Astrocyte (in vitro differentiated cells and primary cell): ENCODE measurements at regions not wholly inside any gene's neighbourhood (a gene's known extent, or its start where the extent isn't known, plus 50 kb on each side); places are given as distances from the start of the nearest gene placed in this dataset.

Experiments used
- DNase-seq: peaks from one replicate; pipeline ENCODE4 v3.0.0-alpha.2; 2010; ENCODE audit warnings: low read depth
- FAIRE-seq: peaks from 2 replicates; lab custom pipeline; 2011; peaks lifted over from hg19 to GRCh38; lab: Jason Lieb, UNC
- H2AFZ ChIP-seq: 2 replicates; pipeline ENCODE4 v1.6.0; 2012; ENCODE audit warnings: low read depth, low read length, inconsistent platforms
- H3K27ac ChIP-seq: 2 replicates; pipeline ENCODE4 v1.5.1; 2011; ENCODE audit warnings: low read depth, low read length, inconsistent platforms
- H3K27me3 ChIP-seq: 2 replicates; pipeline ENCODE4 v1.6.0; 2011; ENCODE audit warnings: low read length, inconsistent platforms; ENCODE audit not compliant: insufficient read depth
- H3K36me3 ChIP-seq: 2 replicates; pipeline ENCODE4 v1.5.1; 2011; ENCODE audit warnings: low read length, inconsistent platforms; ENCODE audit not compliant: insufficient read depth
- H3K4me1 ChIP-seq: 2 replicates; pipeline ENCODE4 v1.5.1; 2011; ENCODE audit warnings: low read length, inconsistent platforms; ENCODE audit not compliant: insufficient read depth
- H3K4me2 ChIP-seq: 2 replicates; pipeline ENCODE4 v1.6.0; 2012; ENCODE audit warnings: low read length, inconsistent platforms
- H3K4me3 ChIP-seq: 2 replicates; pipeline ENCODE4 v1.5.1; 2011; ENCODE audit warnings: low read depth, mild to moderate bottlenecking, low read length, inconsistent platforms; ENCODE audit not compliant: insufficient read depth
- H3K79me2 ChIP-seq: 2 replicates; pipeline ENCODE4 v1.6.0; 2012; ENCODE audit warnings: mild to moderate bottlenecking, low read length, inconsistent platforms; ENCODE audit not compliant: insufficient read depth
- H3K9ac ChIP-seq: 2 replicates; pipeline ENCODE4 v1.6.0; 2012; ENCODE audit warnings: mild to moderate bottlenecking, low read length, inconsistent platforms
- H3K9me3 ChIP-seq: 2 replicates; pipeline ENCODE4 v1.5.1; 2012; ENCODE audit warnings: low read depth, mild to moderate bottlenecking, low read length, inconsistent platforms; ENCODE audit not compliant: insufficient read depth
- H4K20me1 ChIP-seq: 2 replicates; pipeline ENCODE4 v1.6.0; 2012; ENCODE audit warnings: low read length, inconsistent platforms; ENCODE audit not compliant: insufficient read depth
- H3K27ac Mint-ChIP-seq: one replicate; pipeline ENCODE4 v1.8.0; 2021; ENCODE audit warnings: mild to moderate bottlenecking, mixed read lengths; ENCODE audit not compliant: unreplicated experiment
- H3K27me3 Mint-ChIP-seq: one replicate; pipeline ENCODE4 v1.8.0; 2021; ENCODE audit warnings: low read depth, mixed read lengths; ENCODE audit not compliant: unreplicated experiment
- H3K36me3 Mint-ChIP-seq: one replicate; pipeline ENCODE4 v1.8.0; 2021; ENCODE audit warnings: low read depth, mixed read lengths; ENCODE audit not compliant: unreplicated experiment
- H3K4me1 Mint-ChIP-seq: one replicate; pipeline ENCODE4 v1.8.0; 2021; ENCODE audit warnings: low read depth, mixed read lengths; ENCODE audit not compliant: unreplicated experiment
- H3K4me3 Mint-ChIP-seq: one replicate; pipeline ENCODE4 v1.8.0; 2021; ENCODE audit warnings: mild to moderate bottlenecking, moderate library complexity, mixed read lengths; ENCODE audit not compliant: unreplicated experiment
- H3K9me3 Mint-ChIP-seq: one replicate; pipeline ENCODE4 v1.8.0; 2021; ENCODE audit warnings: mild to moderate bottlenecking, mixed read lengths; ENCODE audit not compliant: unreplicated experiment
- EZH2 ChIP-seq: IDR thresholded peaks from 2 replicates; pipeline ENCODE4 v1.6.1; 2012; ENCODE audit warnings: mild to moderate bottlenecking, low read length, inconsistent platforms; ENCODE audit not compliant: insufficient read depth
- TF ChIP-seq, protein P1 (sequence below): IDR thresholded peaks from 2 replicates; pipeline ENCODE4 v1.5.1; 2011; ENCODE audit warnings: low read depth, mild to moderate bottlenecking, inconsistent platforms, low read length, moderate library complexity; ENCODE audit not compliant: insufficient read depth

DNA sequence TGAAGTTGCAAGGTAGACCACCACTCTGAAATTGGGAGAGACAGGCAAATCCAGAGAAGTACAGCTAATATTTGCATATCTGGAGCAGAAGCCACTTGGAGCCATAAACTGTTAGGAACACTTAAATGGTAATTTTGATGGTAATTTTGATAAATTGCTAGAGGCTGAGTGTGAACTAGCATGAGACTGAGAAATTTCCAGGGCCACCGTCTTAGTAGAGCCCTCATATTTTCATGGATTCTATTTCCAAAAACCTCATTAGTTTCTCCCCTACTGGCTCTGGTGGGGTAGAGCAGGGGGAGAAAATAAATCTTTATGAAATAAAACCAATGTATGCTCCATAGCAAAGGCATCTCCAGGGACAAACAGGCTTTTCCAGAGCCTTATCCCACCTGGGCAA lies 429.4 kb upstream of the DIPK2B start:
- Histone ChIP-seq H3K9ac (no peak overlapping the region), H3K27me3 (no peaks in the 10 kb centered on the region), H3K4me3 (no peak overlapping the region), H3K27ac (no peak overlapping the region), H3K4me2 (no peak overlapping the region), H3K36me3 (no peaks in the 10 kb centered on the region), H3K4me1 (no peaks in the 10 kb centered on the region), H4K20me1 (no peaks in the 10 kb centered on the region), H3K79me2 (no peaks in the 10 kb centered on the region), H2AFZ (no peak overlapping the region), H3K9me3 (no peaks in the 10 kb centered on the region)
- peaks cover 2% of the 10 kb centered on the region for H3K9me3 Mint-ChIP-seq
- H3K27ac Mint-ChIP-seq, result no peak overlapping the region
- no peak for TF ChIP-seq EZH2
- TF ChIP-seq, protein P1, sequence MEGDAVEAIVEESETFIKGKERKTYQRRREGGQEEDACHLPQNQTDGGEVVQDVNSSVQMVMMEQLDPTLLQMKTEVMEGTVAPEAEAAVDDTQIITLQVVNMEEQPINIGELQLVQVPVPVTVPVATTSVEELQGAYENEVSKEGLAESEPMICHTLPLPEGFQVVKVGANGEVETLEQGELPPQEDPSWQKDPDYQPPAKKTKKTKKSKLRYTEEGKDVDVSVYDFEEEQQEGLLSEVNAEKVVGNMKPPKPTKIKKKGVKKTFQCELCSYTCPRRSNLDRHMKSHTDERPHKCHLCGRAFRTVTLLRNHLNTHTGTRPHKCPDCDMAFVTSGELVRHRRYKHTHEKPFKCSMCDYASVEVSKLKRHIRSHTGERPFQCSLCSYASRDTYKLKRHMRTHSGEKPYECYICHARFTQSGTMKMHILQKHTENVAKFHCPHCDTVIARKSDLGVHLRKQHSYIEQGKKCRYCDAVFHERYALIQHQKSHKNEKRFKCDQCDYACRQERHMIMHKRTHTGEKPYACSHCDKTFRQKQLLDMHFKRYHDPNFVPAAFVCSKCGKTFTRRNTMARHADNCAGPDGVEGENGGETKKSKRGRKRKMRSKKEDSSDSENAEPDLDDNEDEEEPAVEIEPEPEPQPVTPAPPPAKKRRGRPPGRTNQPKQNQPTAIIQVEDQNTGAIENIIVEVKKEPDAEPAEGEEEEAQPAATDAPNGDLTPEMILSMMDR, result no peak
- H3K27me3 Mint-ChIP-seq, result no peaks in the 10 kb centered on the region
- H3K4me3 Mint-ChIP-seq, result no peak overlapping the region
- FAIRE-seq (no peak), DNase-seq (no peak)
- H3K4me1 Mint-ChIP-seq, result peaks cover 13% of the 10 kb centered on the region
- no peaks in the 10 kb centered on the region for H3K36me3 Mint-ChIP-seq

DNA sequence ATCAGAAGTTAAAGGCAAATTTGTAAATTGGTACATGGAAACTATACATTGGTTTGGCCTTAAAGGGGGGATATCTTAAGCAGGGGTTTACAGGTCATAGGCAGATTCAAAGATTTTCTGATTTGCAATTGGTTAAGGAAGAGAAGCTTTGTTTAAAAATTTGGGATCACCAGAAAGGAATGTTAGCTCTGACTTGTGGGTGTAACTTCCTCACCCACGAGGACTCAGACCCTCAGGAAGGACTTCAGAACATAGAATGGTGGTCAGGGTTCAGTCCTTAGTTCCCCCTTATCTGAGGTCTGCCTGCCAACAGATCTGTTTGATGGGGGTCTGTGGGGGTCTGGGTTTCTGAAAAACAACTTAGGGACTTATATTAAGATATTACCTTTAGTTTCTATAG lies 427.4 kb upstream of the DIPK2B start:
- Histone ChIP-seq H3K4me1 (peaks cover 7% of the 10 kb centered on the region), H3K79me2 (no peaks in the 10 kb centered on the region), H3K9me3 (no peaks in the 10 kb centered on the region), H2AFZ (no peak overlapping the region), H3K9ac (no peak overlapping the region), H3K27ac (peak overlapping the region; percentile 6), H3K4me2 (no peak overlapping the region), H3K27me3 (no peaks in the 10 kb centered on the region), H4K20me1 (no peaks in the 10 kb centered on the region), H3K4me3 (no peak overlapping the region), H3K36me3 (no peaks in the 10 kb centered on the region)
- Mint-ChIP-seq H3K36me3 (no peaks in the 10 kb centered on the region), H3K27me3 (no peaks in the 10 kb centered on the region), H3K4me1 (peaks cover 16% of the 10 kb centered on the region), H3K4me3 (no peak overlapping the region), H3K27ac (no peak overlapping the region), H3K9me3 (peaks cover 2% of the 10 kb centered on the region)
- FAIRE-seq (peak; percentile 89), DNase-seq (peak; percentile 39)
- TF ChIP-seq EZH2, result no peak
- TF ChIP-seq, protein P1, result no peak

DNA sequence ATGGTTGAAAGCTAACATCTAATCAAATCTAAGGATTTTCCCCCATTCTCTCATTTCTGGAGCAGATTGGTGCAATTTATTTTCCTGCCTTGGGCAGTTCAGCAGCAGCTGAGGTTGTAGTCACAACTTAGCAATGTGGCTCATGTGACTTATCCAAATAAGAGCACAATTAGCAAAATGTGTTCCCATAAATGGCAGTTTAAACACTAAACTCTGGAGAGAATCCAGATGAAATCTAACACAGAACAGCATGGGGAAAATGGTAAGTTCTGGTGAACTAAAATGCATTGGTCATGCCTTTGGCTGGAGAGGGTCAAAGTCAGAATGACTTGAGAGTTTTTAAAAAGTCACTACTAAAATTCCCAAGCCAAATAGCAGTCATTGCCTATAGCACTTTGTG lies 422.6 kb upstream of the DIPK2B start:
- peak overlapping the region; percentile 18 for H2AFZ ChIP-seq
- H3K9me3 ChIP-seq, result no peaks in the 10 kb centered on the region
- Mint-ChIP-seq H3K27ac (peak overlapping the region; percentile 58), H3K9me3 (peaks cover 2% of the 10 kb centered on the region), H3K36me3 (no peaks in the 10 kb centered on the region), H3K4me1 (peaks cover 37% of the 10 kb centered on the region), H3K27me3 (no peaks in the 10 kb centered on the region), H3K4me3 (no peak overlapping the region)
- no peaks in the 10 kb centered on the region for H3K27me3 ChIP-seq
- peak overlapping the region; percentile 67 for H3K9ac ChIP-seq
- H3K27ac ChIP-seq, result peak overlapping the region; percentile 84
- no peak overlapping the region for H3K4me3 ChIP-seq
- DNase-seq, result peak; percentile 92
- no peaks in the 10 kb centered on the region for H3K36me3 ChIP-seq
- H3K79me2 ChIP-seq, result no peaks in the 10 kb centered on the region
- FAIRE-seq, result peak; percentile 98
- H3K4me1 ChIP-seq, result peaks cover 22% of the 10 kb centered on the region
- H4K20me1 ChIP-seq, result no peaks in the 10 kb centered on the region
- peak overlapping the region; percentile 42 for H3K4me2 ChIP-seq
- TF ChIP-seq, protein P1, result no peak
- no peak for TF ChIP-seq EZH2
